DMS79 treated with DMSO at 0.1 percent for 48 hours (cell line): ENCODE measurements at regions not wholly inside any gene's neighbourhood (a gene's known extent, or its start where the extent isn't known, plus 50 kb on each side); places are given as distances from the start of the nearest gene placed in this dataset.
"Not testable (repeated sequence)": the region's sequence is repeated elsewhere in the genome, so short reads cannot be mapped to it uniquely, and the experiment has no call there.

Experiments used
- DNase-seq: peaks from one replicate; lab custom pipeline; 2025; lab: John Stamatoyannopoulos, UW

- not testable (repeated sequence) for DNase-seq
Observed at GRCh38 chr12:131631889-131632651, 78.8 kb upstream of the SFSWAP start.

GRCh38 chr12:131632652-131633023 lies 78.3 kb upstream of the SFSWAP start:
- not testable (repeated sequence) for DNase-seq

GRCh38 chr12:131633610-131634009 lies 77.3 kb upstream of the SFSWAP start:
- not testable (repeated sequence) for DNase-seq

- DNase-seq: no peak
Observed at GRCh38 chr12:131634037-131634436, 76.9 kb upstream of the SFSWAP start.

GRCh38 chr12:131635012-131635411 lies 75.9 kb upstream of the SFSWAP start:
- DNase-seq: not testable (repeated sequence)

GRCh38 chr12:131635491-131636122 lies 75.3 kb upstream of the SFSWAP start:
- no peak for DNase-seq

GRCh38 chr12:131636266-131636665 lies 74.6 kb upstream of the SFSWAP start:
- no peak for DNase-seq

- DNase-seq: no peak
Observed at GRCh38 chr12:131636940-131637750, 73.7 kb upstream of the SFSWAP start.

- DNase-seq: no peak
Observed at GRCh38 chr12:131637986-131638385, 72.9 kb upstream of the SFSWAP start.

GRCh38 chr12:131639270-131639940 lies 71.5 kb upstream of the SFSWAP start:
- DNase-seq: no peak

GRCh38 chr12:131640525-131640924 lies 70.4 kb upstream of the SFSWAP start:
- no peak for DNase-seq

- DNase-seq: no peak
Observed at GRCh38 chr12:131641315-131641714, 69.6 kb upstream of the SFSWAP start.

GRCh38 chr12:131642101-131642540 lies 68.8 kb upstream of the SFSWAP start:
- DNase-seq: no peak

GRCh38 chr12:131642771-131643170 lies 68.1 kb upstream of the SFSWAP start:
- DNase-seq: no peak

GRCh38 chr12:131643631-131644452 lies 67.0 kb upstream of the SFSWAP start:
- DNase-seq: no peak

- DNase-seq: no peak
Observed at GRCh38 chr12:131644481-131644880, 66.4 kb upstream of the SFSWAP start.

GRCh38 chr12:131644917-131645316 lies 66.0 kb upstream of the SFSWAP start:
- DNase-seq: not testable (repeated sequence)

- DNase-seq: not testable (repeated sequence)
Observed at GRCh38 chr12:131645557-131645956, 65.3 kb upstream of the SFSWAP start.

GRCh38 chr12:131646444-131646843 lies 64.4 kb upstream of the SFSWAP start:
- DNase-seq: not testable (repeated sequence)

GRCh38 chr12:131647667-131648066 lies 63.2 kb upstream of the SFSWAP start:
- DNase-seq: no peak
